ENCODE measurements at regions not wholly inside any gene's neighbourhood (a gene's known extent, or its start where the extent isn't known, plus 50 kb on each side); places are given as distances from the start of the nearest gene placed in this dataset.

DNA sequence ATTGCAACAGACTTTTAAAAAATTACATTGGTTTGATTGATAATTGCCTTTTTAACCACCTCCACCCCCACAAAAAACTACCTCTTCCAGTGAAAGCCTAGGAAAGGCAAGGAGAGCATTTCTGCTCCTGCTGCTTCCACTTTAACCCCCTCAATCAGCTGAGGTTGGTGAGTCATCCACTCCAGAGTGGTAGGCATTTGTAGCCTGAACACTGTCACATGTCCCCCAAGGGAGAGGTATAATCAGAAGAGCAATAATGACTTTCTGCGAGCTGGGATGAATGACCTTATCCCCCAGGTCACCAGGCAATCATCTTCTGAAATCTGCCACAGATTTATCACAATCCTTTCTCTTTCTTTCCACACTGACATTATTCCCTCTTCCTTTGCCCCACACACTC, 126.6 kb upstream of the CAMK1G start:
- TF ChIP-seq, protein P1, sequence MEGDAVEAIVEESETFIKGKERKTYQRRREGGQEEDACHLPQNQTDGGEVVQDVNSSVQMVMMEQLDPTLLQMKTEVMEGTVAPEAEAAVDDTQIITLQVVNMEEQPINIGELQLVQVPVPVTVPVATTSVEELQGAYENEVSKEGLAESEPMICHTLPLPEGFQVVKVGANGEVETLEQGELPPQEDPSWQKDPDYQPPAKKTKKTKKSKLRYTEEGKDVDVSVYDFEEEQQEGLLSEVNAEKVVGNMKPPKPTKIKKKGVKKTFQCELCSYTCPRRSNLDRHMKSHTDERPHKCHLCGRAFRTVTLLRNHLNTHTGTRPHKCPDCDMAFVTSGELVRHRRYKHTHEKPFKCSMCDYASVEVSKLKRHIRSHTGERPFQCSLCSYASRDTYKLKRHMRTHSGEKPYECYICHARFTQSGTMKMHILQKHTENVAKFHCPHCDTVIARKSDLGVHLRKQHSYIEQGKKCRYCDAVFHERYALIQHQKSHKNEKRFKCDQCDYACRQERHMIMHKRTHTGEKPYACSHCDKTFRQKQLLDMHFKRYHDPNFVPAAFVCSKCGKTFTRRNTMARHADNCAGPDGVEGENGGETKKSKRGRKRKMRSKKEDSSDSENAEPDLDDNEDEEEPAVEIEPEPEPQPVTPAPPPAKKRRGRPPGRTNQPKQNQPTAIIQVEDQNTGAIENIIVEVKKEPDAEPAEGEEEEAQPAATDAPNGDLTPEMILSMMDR (IDR thresholded peaks at IDR 0.05; ENCODE audit: borderline replicate concordance, extremely low read depth, low read length, poor library complexity, severe bottlenecking) = no peak
- no peak for TF ChIP-seq EZH2 (IDR thresholded peaks at IDR 0.05; ENCODE audit: borderline replicate concordance, low read depth, low read length, severe bottlenecking)

Measured in DND-41 (cell line).